Non-pigmented ciliary epithelial cell (primary cell): ENCODE measurements at regions not wholly inside any gene's neighbourhood (a gene's known extent, or its start where the extent isn't known, plus 50 kb on each side); places are given as distances from the start of the nearest gene placed in this dataset.
"Not testable (repeated sequence)": the region's sequence is repeated elsewhere in the genome, so short reads cannot be mapped to it uniquely, and the experiment has no call there.

Experiments
- DNase-seq: peaks from one replicate; pipeline ENCODE4 v3.0.0-alpha.2; 2010; ENCODE audit warnings: low read depth

- DNase-seq = no peak
Observed at GRCh38 chr5:120345947-120346346, 118.2 kb upstream of the PRR16 start.

- not testable (repeated sequence) for DNase-seq
Observed at GRCh38 chr5:120351071-120351470, 113.0 kb upstream of the PRR16 start.

- DNase-seq = no peak
Observed at GRCh38 chr5:120354126-120354525, 110.0 kb upstream of the PRR16 start.

- no peak for DNase-seq
Observed at GRCh38 chr5:120358949-120359348, 105.2 kb upstream of the PRR16 start.

- DNase-seq = no peak
Observed at GRCh38 chr5:120361941-120362340, 102.2 kb upstream of the PRR16 start.

GRCh38 chr5:120362426-120362825 is 101.7 kb upstream of the PRR16 start:
- DNase-seq = no peak

- DNase-seq = peak; percentile 27
Observed at GRCh38 chr5:120365656-120366446, 98.2 kb upstream of the PRR16 start.

GRCh38 chr5:120367896-120368634 is 96.0 kb upstream of the PRR16 start:
- DNase-seq = no peak

GRCh38 chr5:120368923-120369715 is 95.0 kb upstream of the PRR16 start:
- DNase-seq = no peak

GRCh38 chr5:120372899-120373298 is 91.2 kb upstream of the PRR16 start:
- no peak for DNase-seq

GRCh38 chr5:120375248-120375647 is 88.9 kb upstream of the PRR16 start:
- DNase-seq = no peak

GRCh38 chr5:120380644-120381043 is 83.5 kb upstream of the PRR16 start:
- no peak for DNase-seq

GRCh38 chr5:120382833-120383232 is 81.3 kb upstream of the PRR16 start:
- no peak for DNase-seq

GRCh38 chr5:120386981-120387380 is 77.1 kb upstream of the PRR16 start:
- no peak for DNase-seq

- peak; percentile 84 for DNase-seq
Observed at GRCh38 chr5:120388016-120388781, 75.9 kb upstream of the PRR16 start.

- DNase-seq = no peak
Observed at GRCh38 chr5:120394259-120394658, 69.8 kb upstream of the PRR16 start.

GRCh38 chr5:120396186-120396585 is 67.9 kb upstream of the PRR16 start:
- peak; percentile 54 for DNase-seq

- no peak for DNase-seq
Observed at GRCh38 chr5:120400356-120400755, 63.7 kb upstream of the PRR16 start.

- no peak for DNase-seq
Observed at GRCh38 chr5:120402606-120403005, 61.5 kb upstream of the PRR16 start.

- DNase-seq = peak; percentile 77
Observed at GRCh38 chr5:120405286-120405864, 58.7 kb upstream of the PRR16 start.

- peak; percentile 78 for DNase-seq
Observed at GRCh38 chr5:120405923-120406322, 58.2 kb upstream of the PRR16 start.
